ENCODE measurements at regions not wholly inside any gene's neighbourhood (a gene's known extent, or its start where the extent isn't known, plus 50 kb on each side); places are given as distances from the start of the nearest gene placed in this dataset.

DNA sequence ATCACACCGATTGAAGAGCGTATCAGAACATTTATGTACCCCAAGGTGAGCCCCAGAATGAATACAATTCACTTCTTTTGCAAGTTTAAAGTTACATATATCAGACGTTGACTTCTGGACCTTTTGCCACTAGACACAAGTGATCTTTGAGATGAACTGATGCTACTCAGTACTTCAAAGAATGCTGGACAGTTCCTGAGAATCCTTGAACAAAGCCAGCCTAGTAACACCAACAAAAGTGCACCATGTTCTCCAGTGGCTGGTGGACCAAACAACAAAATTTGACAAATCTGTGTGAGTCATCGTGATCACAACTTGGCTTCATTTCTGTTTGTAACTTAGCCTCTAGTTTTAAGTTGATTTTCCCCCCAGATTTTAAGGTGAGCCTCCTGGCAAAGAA lies 355.7 kb downstream of the SOX2 start:
- H3K27me3 ChIP-seq (ENCODE audit: control insufficient read depth in 1 of 2, insufficient read depth in 2 of 2, low read length in 2 of 2): no peaks in the 10 kb centered on the region
- H3K4me1 ChIP-seq (ENCODE audit: insufficient read depth, low read length): no peaks in the 10 kb centered on the region
- H3K9me3 ChIP-seq (ENCODE audit: low read length): no peaks in the 10 kb centered on the region
- H3K4me3 ChIP-seq (ENCODE audit: low read depth in 1 of 2, low read length in 2 of 2): no peak overlapping the region
- H3K9ac ChIP-seq (ENCODE audit: low read length): no peak overlapping the region
- H3K27ac ChIP-seq (ENCODE audit: low read depth, low read length): no peak overlapping the region
- no peaks in the 10 kb centered on the region for H3K36me3 ChIP-seq (ENCODE audit: insufficient read depth, low read length)

DNA sequence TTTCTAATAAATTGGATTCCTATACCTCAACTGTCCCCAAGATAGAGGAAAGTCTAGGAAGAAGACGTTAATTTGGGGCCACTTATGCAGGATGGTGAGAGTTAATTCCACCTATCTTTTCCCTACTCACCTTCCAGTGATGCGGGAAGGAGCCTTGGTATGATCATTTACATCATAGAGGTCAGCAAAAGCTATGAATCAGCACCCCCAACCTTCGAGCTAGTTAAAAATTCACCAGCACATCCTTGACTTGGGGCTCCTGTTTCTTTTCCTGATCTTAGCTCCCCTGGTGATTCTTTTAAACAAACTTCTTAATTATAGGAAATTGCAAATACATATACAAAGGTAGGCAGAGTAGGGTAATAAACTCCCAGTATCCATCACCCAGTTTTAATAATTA lies 366.6 kb downstream of the SOX2 start:
- no peaks in the 10 kb centered on the region for H3K9me3 ChIP-seq (ENCODE audit: low read length)
- H3K27me3 ChIP-seq (ENCODE audit: control insufficient read depth in 1 of 2, insufficient read depth in 2 of 2, low read length in 2 of 2): no peaks in the 10 kb centered on the region
- no peak overlapping the region for H3K4me3 ChIP-seq (ENCODE audit: low read depth in 1 of 2, low read length in 2 of 2)
- no peak overlapping the region for H3K9ac ChIP-seq (ENCODE audit: low read length)
- H3K4me1 ChIP-seq (ENCODE audit: insufficient read depth, low read length): no peaks in the 10 kb centered on the region
- no peaks in the 10 kb centered on the region for H3K36me3 ChIP-seq (ENCODE audit: insufficient read depth, low read length)
- no peak overlapping the region for H3K27ac ChIP-seq (ENCODE audit: low read depth, low read length)

DNA sequence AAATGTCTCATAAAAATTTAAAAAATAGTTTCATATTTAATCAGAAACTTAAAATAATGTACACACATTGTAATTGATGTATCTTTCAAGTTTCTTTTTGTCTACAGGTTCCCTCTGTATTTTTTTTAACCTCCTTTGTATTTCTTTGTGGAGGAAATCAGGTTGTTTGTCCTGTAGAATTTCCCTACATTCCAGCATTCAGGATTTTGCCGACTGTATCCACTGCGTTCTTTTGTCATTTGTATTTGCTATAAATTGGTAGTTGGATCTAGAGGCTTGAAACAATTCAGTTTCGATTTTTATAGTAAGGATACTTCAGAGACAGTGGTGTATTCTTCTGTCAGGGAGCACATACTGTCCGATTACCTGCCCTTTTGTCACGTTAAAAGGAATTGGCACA lies 367.2 kb downstream of the SOX2 start:
- Histone ChIP-seq H3K27ac (ENCODE audit: low read depth, low read length) (no peak overlapping the region), H3K4me1 (ENCODE audit: insufficient read depth, low read length) (no peaks in the 10 kb centered on the region)

DNA sequence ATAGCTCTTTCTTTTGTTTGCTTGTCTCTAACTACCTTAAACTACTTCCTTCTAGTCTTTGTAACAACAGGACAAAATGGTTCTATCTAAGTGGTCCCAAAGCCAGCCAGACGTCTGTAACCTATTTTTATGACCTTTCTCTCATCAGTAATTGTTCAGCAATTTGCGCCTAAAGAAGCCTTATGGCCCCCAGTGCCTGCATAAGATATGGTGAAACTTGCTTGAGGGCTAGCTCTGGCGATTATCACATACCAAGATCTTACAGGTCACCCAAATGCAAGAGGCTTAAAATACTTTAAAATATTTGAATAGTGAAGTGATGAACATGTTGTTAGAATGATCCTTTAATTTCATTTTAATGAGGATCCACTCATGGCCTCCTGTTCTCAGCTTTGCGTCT lies 369.4 kb downstream of the SOX2 start:
- H3K9me3 ChIP-seq (ENCODE audit: low read length): no peaks in the 10 kb centered on the region
- H3K4me1 ChIP-seq (ENCODE audit: insufficient read depth, low read length): no peaks in the 10 kb centered on the region
- no peak overlapping the region for H3K4me3 ChIP-seq (ENCODE audit: low read depth in 1 of 2, low read length in 2 of 2)
- H3K27me3 ChIP-seq (ENCODE audit: control insufficient read depth in 1 of 2, insufficient read depth in 2 of 2, low read length in 2 of 2): no peaks in the 10 kb centered on the region
- no peak overlapping the region for H3K9ac ChIP-seq (ENCODE audit: low read length)
- H3K36me3 ChIP-seq (ENCODE audit: insufficient read depth, low read length): no peaks in the 10 kb centered on the region
- no peak overlapping the region for H3K27ac ChIP-seq (ENCODE audit: low read depth, low read length)

More for the DNA sequence above, 367.2 kb downstream of the SOX2 start:
- Histone ChIP-seq H3K27me3 (ENCODE audit: control insufficient read depth in 1 of 2, insufficient read depth in 2 of 2, low read length in 2 of 2) (no peaks in the 10 kb centered on the region), H3K4me3 (ENCODE audit: low read depth in 1 of 2, low read length in 2 of 2) (no peak overlapping the region), H3K9ac (ENCODE audit: low read length) (no peak overlapping the region), H3K9me3 (ENCODE audit: low read length) (no peaks in the 10 kb centered on the region), H3K36me3 (ENCODE audit: insufficient read depth, low read length) (no peaks in the 10 kb centered on the region)

DNA sequence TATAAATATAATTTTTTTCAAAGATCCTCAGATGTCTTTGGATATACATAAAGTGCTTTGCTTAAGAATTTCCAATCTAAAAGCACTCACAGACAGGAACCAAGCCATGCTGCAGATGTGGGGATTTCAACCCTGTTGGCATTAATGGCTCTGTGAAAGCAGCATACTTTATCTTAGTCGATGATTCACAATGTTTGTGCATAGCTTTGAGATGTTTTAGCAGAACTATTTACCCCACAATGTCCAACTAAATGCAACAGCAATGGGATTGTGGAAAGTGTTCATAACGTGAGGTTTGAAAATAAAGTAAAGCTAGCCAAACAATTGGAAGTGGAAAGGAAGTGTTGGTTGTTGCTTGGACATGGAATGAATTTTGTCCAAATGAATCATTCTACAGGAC lies 371.4 kb downstream of the SOX2 start:
- no peak overlapping the region for H3K9ac ChIP-seq (ENCODE audit: low read length)
- H3K9me3 ChIP-seq (ENCODE audit: low read length): no peaks in the 10 kb centered on the region
- no peaks in the 10 kb centered on the region for H3K4me1 ChIP-seq (ENCODE audit: insufficient read depth, low read length)
- H3K4me3 ChIP-seq (ENCODE audit: low read depth in 1 of 2, low read length in 2 of 2): no peak overlapping the region
- H3K27me3 ChIP-seq (ENCODE audit: control insufficient read depth in 1 of 2, insufficient read depth in 2 of 2, low read length in 2 of 2): no peaks in the 10 kb centered on the region
- H3K36me3 ChIP-seq (ENCODE audit: insufficient read depth, low read length): no peaks in the 10 kb centered on the region
- H3K27ac ChIP-seq (ENCODE audit: low read depth, low read length): no peak overlapping the region

DNA sequence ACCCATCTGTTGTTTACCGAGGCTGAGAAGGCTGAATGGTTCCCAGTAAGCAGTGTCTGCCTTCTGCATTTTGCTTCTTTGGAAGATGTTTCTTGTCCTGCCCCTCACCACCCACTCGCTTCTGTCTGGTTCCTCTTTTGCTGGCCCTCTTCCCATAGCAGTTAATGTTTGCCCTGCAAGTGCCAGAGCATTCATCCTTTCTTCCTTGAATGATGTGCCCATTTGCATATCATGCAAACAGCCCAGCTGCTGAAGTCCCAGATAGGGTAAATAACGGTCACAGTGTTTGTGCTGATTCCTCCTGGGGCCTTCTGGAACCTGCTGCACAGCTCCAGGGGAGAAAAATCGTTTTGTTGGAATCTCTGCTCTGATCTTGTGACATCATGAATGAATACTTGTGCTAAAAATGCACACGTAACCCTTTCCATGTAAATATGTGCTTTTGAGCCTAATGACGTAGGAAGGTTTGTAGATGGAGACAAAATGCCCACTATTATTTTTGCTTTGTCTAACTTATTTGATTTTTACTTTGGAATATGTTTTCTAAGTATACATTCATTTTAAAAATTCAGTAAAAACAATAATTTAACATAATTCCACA lies 381.0 kb downstream of the SOX2 start:
- Histone ChIP-seq H3K4me3 (ENCODE audit: low read depth in 1 of 2, low read length in 2 of 2) (no peak overlapping the region), H3K27ac (ENCODE audit: low read depth, low read length) (no peak overlapping the region), H3K9me3 (ENCODE audit: low read length) (no peaks in the 10 kb centered on the region), H3K9ac (ENCODE audit: low read length) (no peak overlapping the region), H3K4me1 (ENCODE audit: insufficient read depth, low read length) (no peaks in the 10 kb centered on the region), H3K36me3 (ENCODE audit: insufficient read depth, low read length) (no peaks in the 10 kb centered on the region), H3K27me3 (ENCODE audit: control insufficient read depth in 1 of 2, insufficient read depth in 2 of 2, low read length in 2 of 2) (no peaks in the 10 kb centered on the region)

DNA sequence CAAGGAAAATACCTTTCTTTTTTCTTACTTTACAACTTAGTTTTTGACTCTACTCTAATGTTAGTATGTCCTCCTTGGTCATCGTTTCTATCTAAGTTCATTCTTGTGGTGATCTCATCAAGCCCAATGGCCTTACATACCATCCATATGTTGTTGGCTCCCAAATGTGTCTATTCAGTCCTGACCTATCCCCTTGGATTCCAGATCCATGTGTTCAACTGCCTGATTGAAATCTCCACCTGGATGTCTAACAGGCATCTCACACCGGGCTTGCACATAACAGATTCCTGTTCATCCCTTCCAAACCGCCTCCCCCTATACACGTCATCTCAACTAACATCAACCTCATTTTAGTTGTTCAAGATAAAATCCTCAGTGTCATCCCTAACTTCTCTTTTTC lies 382.6 kb downstream of the SOX2 start:
- H3K36me3 ChIP-seq (ENCODE audit: insufficient read depth, low read length): no peaks in the 10 kb centered on the region
- H3K9ac ChIP-seq (ENCODE audit: low read length): no peak overlapping the region
- no peaks in the 10 kb centered on the region for H3K4me1 ChIP-seq (ENCODE audit: insufficient read depth, low read length)
- no peak overlapping the region for H3K4me3 ChIP-seq (ENCODE audit: low read depth in 1 of 2, low read length in 2 of 2)
- no peaks in the 10 kb centered on the region for H3K27me3 ChIP-seq (ENCODE audit: control insufficient read depth in 1 of 2, insufficient read depth in 2 of 2, low read length in 2 of 2)
- H3K9me3 ChIP-seq (ENCODE audit: low read length): no peaks in the 10 kb centered on the region
- H3K27ac ChIP-seq (ENCODE audit: low read depth, low read length): no peak overlapping the region

DNA sequence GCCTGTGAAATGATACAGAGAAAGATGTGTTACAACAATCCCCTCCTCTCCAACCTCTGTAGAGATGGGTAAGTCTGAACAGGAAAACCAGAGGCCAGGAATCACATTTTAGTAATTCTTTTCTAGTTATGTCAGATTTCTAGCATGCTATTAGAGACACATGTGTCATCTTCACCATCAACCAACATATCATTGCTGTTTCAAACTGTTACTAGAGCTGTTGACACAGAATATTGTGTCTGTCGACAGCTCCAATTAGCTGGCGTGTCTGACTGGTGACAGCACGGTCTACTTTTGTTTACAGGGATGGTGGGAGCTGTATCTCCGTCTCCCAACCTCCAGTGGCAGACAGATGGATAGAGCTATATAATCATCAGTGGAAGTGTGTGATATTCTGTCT lies 393.2 kb downstream of the SOX2 start:
- no peak overlapping the region for H3K9ac ChIP-seq (ENCODE audit: low read length)
- H3K4me1 ChIP-seq (ENCODE audit: insufficient read depth, low read length): no peaks in the 10 kb centered on the region
- no peak overlapping the region for H3K27ac ChIP-seq (ENCODE audit: low read depth, low read length)
- H3K27me3 ChIP-seq (ENCODE audit: control insufficient read depth in 1 of 2, insufficient read depth in 2 of 2, low read length in 2 of 2): no peaks in the 10 kb centered on the region
- H3K4me3 ChIP-seq (ENCODE audit: low read depth in 1 of 2, low read length in 2 of 2): no peak overlapping the region
- H3K36me3 ChIP-seq (ENCODE audit: insufficient read depth, low read length): no peaks in the 10 kb centered on the region
- no peaks in the 10 kb centered on the region for H3K9me3 ChIP-seq (ENCODE audit: low read length)

DNA sequence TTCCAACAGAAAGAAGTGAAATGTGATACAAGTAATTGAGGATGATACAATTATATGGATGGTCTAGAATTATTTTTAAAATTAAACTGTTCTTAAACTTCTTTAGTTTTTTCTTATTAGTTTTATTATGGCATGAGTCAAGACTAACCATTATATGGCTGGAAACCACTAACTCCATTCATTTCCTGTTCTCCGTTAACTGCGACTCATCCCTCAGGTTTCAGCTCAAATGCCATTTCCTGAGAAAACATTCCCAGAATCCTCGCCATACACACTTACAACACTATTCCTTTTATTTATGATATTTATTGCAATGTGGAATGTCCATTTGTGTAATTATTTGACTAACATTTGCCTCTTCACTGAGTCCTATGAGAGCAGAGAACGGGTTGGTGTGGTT lies 394.1 kb downstream of the SOX2 start:
- Histone ChIP-seq H3K36me3 (ENCODE audit: insufficient read depth, low read length) (no peaks in the 10 kb centered on the region), H3K27ac (ENCODE audit: low read depth, low read length) (no peak overlapping the region), H3K9me3 (ENCODE audit: low read length) (no peaks in the 10 kb centered on the region), H3K4me1 (ENCODE audit: insufficient read depth, low read length) (no peaks in the 10 kb centered on the region), H3K27me3 (ENCODE audit: control insufficient read depth in 1 of 2, insufficient read depth in 2 of 2, low read length in 2 of 2) (no peaks in the 10 kb centered on the region), H3K9ac (ENCODE audit: low read length) (no peak overlapping the region), H3K4me3 (ENCODE audit: low read depth in 1 of 2, low read length in 2 of 2) (no peak overlapping the region)

DNA sequence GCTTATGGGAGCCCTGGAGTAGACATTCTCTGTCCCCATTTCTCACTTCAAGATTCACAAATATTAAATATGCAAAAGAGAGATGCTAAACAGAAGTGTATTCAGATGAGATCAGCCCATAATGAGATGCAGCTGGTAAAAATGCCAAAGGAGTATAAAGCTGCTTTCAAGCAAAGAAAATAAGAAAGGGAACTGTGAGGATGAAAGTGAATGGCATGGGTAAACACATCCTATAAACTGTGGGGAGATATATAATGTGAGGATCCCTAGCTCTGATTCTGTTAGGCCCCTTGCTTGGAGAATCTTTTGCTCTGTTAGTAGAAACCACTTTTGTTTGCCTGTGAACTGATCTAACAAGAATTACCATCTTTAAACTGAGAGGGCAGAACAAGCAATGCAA lies 396.6 kb downstream of the SOX2 start:
- H3K27me3 ChIP-seq (ENCODE audit: control insufficient read depth in 1 of 2, insufficient read depth in 2 of 2, low read length in 2 of 2): no peaks in the 10 kb centered on the region
- no peak overlapping the region for H3K27ac ChIP-seq (ENCODE audit: low read depth, low read length)
- H3K9ac ChIP-seq (ENCODE audit: low read length): no peak overlapping the region
- no peaks in the 10 kb centered on the region for H3K9me3 ChIP-seq (ENCODE audit: low read length)
- no peaks in the 10 kb centered on the region for H3K4me1 ChIP-seq (ENCODE audit: insufficient read depth, low read length)
- no peaks in the 10 kb centered on the region for H3K36me3 ChIP-seq (ENCODE audit: insufficient read depth, low read length)
- H3K4me3 ChIP-seq (ENCODE audit: low read depth in 1 of 2, low read length in 2 of 2): no peak overlapping the region

DNA sequence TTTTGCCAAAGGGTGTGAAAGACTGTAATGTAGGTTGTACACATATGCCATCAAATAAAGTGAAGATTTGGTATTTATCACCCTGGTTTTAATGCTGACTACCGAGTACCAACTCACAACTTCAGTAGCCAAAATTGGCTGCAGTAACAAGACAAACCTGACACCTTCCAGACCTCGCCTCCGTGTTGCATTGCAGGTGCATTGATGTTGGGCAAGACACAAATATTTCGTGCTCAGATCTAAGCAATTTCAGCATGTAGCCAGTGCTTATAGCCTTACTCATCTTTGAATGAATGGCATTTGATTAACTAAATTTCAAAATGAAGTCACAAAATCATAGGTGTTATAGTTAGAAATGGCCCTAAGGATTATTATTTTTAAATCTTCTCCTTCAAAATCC lies 400.2 kb downstream of the SOX2 start:
- Histone ChIP-seq H3K4me3 (ENCODE audit: low read depth in 1 of 2, low read length in 2 of 2) (no peak overlapping the region), H3K36me3 (ENCODE audit: insufficient read depth, low read length) (no peaks in the 10 kb centered on the region), H3K4me1 (ENCODE audit: insufficient read depth, low read length) (no peaks in the 10 kb centered on the region), H3K9ac (ENCODE audit: low read length) (no peak overlapping the region), H3K27ac (ENCODE audit: low read depth, low read length) (no peak overlapping the region), H3K9me3 (ENCODE audit: low read length) (no peaks in the 10 kb centered on the region), H3K27me3 (ENCODE audit: control insufficient read depth in 1 of 2, insufficient read depth in 2 of 2, low read length in 2 of 2) (no peaks in the 10 kb centered on the region)

DNA sequence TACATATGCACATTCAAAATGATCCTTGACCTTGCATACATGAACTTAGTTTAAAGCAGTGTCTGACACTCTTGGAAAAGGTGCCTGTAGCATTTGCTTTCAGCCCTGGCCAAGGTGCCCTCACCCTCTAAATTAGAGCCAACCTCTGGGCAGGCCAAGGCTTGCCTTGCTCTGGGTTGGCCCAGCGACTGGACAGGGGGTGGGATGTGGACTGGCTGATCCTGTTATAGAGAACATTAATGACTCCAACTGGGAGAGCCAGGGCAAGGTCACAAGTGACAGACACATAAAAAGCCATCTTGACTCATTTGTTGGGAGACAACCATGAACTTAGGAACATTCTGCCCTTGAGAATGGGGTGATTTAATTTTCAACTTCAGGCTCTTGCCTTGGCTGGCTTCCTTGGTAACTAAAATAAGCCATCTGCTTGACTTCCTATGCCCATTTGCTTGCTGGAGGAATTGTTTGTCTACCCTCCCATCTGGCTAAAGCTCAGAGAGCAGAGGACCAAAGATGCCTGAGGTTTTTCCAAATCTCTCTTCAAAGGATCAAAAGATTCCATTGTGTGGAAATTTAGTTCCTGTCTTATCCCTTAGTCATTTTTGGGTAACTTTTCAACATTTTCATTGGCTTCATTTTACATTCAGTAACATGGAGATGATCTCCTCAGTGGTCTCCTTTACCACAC lies 403.7 kb downstream of the SOX2 start:
- no peaks in the 10 kb centered on the region for H3K4me1 ChIP-seq (ENCODE audit: insufficient read depth, low read length)
- H3K9ac ChIP-seq (ENCODE audit: low read length): no peak overlapping the region
- no peak overlapping the region for H3K4me3 ChIP-seq (ENCODE audit: low read depth in 1 of 2, low read length in 2 of 2)
- no peaks in the 10 kb centered on the region for H3K36me3 ChIP-seq (ENCODE audit: insufficient read depth, low read length)
- H3K9me3 ChIP-seq (ENCODE audit: low read length): no peaks in the 10 kb centered on the region
- no peaks in the 10 kb centered on the region for H3K27me3 ChIP-seq (ENCODE audit: control insufficient read depth in 1 of 2, insufficient read depth in 2 of 2, low read length in 2 of 2)
- no peak overlapping the region for H3K27ac ChIP-seq (ENCODE audit: low read depth, low read length)
